Upper lobe of left lung (tissue), 6 donors: ENCODE measurements at regions not wholly inside any gene's neighbourhood (a gene's known extent, or its start where the extent isn't known, plus 50 kb on each side); places are given as distances from the start of the nearest gene placed in this dataset.

ENCODE experiments used
- ATAC-seq, 2 donors: fragments of 200-7000 bp; cut with Tn5 transposase; one replicate each; pipeline ENCODE4 v1.9.1; 2022; ENCODE audit warnings: mild to moderate bottlenecking in 2 of 2, moderate library complexity in 2 of 2; ENCODE audit not compliant: low FRiP score in 2 of 2
- DNase-seq, 2 donors: peaks; one replicate each; pipeline ENCODE4 v3.0.0-alpha.2; 2019 to 2020
- H3K27ac ChIP-seq, 4 donors: fragments of 200-600 bp; sonication (generic); one replicate each; pipeline ENCODE4 v1.5.1; 2016 to 2019
- H3K27me3 ChIP-seq, 4 donors: fragments of 200-600 bp; sonication (generic); one replicate each; pipeline ENCODE4 v1.5.1; 2017 to 2019
- H3K36me3 ChIP-seq, 4 donors: fragments of 200-600 bp; sonication (generic); one replicate each; pipeline ENCODE4 v1.5.1; 2016 to 2019
- H3K4me1 ChIP-seq, 4 donors: fragments of 200-600 bp; sonication (generic); one replicate each; pipeline ENCODE4 v1.5.1; 2018 to 2019
- H3K4me3 ChIP-seq, 4 donors: fragments of 200-600 bp; sonication (generic); one replicate each; pipeline ENCODE4 v1.5.1; 2017 to 2019; ENCODE audit warnings: mild to moderate bottlenecking in 2 of 4, moderate library complexity in 1 of 4
- H3K9me3 ChIP-seq, 4 donors: fragments of 200-600 bp; sonication (generic); one replicate each; pipeline ENCODE4 v1.5.1; 2018 to 2019
- CTCF ChIP-seq, 6 experiments: fragments of 450-650 bp in 4 of 6; fragments of 200-600 bp in 2 of 6; sonication (generic) in 2 of 6; IDR thresholded peaks; one replicate each; pipeline ENCODE4 v1.5.1; 2016 to 2019; ENCODE audit warnings: antibody characterized with exemption in 6 of 6
- EP300 ChIP-seq, 4 donors: sonication (generic); formaldehyde crosslinking; IDR thresholded peaks; one replicate each; pipeline ENCODE4 v1.5.1; 2017; ENCODE audit warnings: antibody characterized with exemption in 4 of 4, control low read depth in 2 of 4
- POLR2A ChIP-seq, 4 donors: fragments of 450-650 bp; IDR thresholded peaks; one replicate each; pipeline ENCODE4 v1.5.1; 2016 to 2017; ENCODE audit warnings: antibody characterized with exemption in 4 of 4, mild to moderate bottlenecking in 2 of 4
- POLR2AphosphoS5 ChIP-seq, 2 donors: sonication (generic); formaldehyde crosslinking; IDR thresholded peaks; one replicate each; pipeline ENCODE4 v1.5.1; 2017; ENCODE audit warnings: antibody characterized with exemption in 2 of 2
- WGBS, 2 donors: methylation state at CpG; one replicate each; pipeline ENCODE4 v1.1.5; 2017 to 2018; 5-methylcytosine and 5-hydroxymethylcytosine counted together
- donor health status: DM: no; HTN: no; CAD: no; lungs with moderate emphysema.
- donor health status: DM: no; HTN: yes; CAD: no; lungs with severe emphysema.

- H3K9me3 ChIP-seq, result no peaks in the 10 kb centered on the region
- ATAC-seq (no peak), DNase-seq (no peak)
- no peak for TF ChIP-seq POLR2A (IDR thresholded peaks at IDR 0.05)
- no peak for TF ChIP-seq POLR2AphosphoS5 (IDR thresholded peaks at IDR 0.05)
- no peak for TF ChIP-seq CTCF (IDR thresholded peaks at IDR 0.05)
- TF ChIP-seq EP300 (IDR thresholded peaks at IDR 0.05), result no peak
- no peak overlapping the region for H3K27ac ChIP-seq
- H3K4me1 ChIP-seq, result no peaks in the 10 kb centered on the region
- H3K4me3 ChIP-seq, result no peak overlapping the region
- H3K36me3 ChIP-seq, result no peaks in the 10 kb centered on the region
- WGBS, 2 donors, result 42 to 47% methylated on average over 5 of the region's 5 CpGs
- H3K27me3 ChIP-seq, result no peaks in the 10 kb centered on the region
These were observed 73.0 kb upstream of the GPR45 start for GRCh38 chr2:105168543-105168942.

GRCh38 chr2:105175231-105175630, 66.3 kb upstream of the GPR45 start:
- Histone ChIP-seq H3K4me3 (no peak overlapping the region), H3K27ac (no peak overlapping the region), H3K27me3 (no peaks in the 10 kb centered on the region), H3K9me3 (no peaks in the 10 kb centered on the region), H3K4me1 (peaks cover 0 to 25% (median 8%) of the 10 kb centered on the region in 4 donors), H3K36me3 (no peaks in the 10 kb centered on the region)
- DNase-seq (no peak), ATAC-seq (no peak)
- WGBS, 2 donors, result 6 to 10% methylated on average over 4 of the region's 4 CpGs
- no peak for TF ChIP-seq POLR2A (IDR thresholded peaks at IDR 0.05)
- TF ChIP-seq CTCF (IDR thresholded peaks at IDR 0.05), result no peak
- no peak for TF ChIP-seq POLR2AphosphoS5 (IDR thresholded peaks at IDR 0.05)
- TF ChIP-seq EP300 (IDR thresholded peaks at IDR 0.05), result no peak

GRCh38 chr2:105176429-105176828, 65.1 kb upstream of the GPR45 start:
- Histone ChIP-seq H3K36me3 (no peaks in the 10 kb centered on the region), H3K9me3 (no peaks in the 10 kb centered on the region), H3K4me1 (peaks cover 0 to 25% (median 8%) of the 10 kb centered on the region in 4 donors), H3K27me3 (no peaks in the 10 kb centered on the region), H3K27ac (no peak overlapping the region), H3K4me3 (no peak overlapping the region)
- WGBS, 2 donors, result 39 to 54% methylated on average over 10 of the region's 10 CpGs
- ATAC-seq (peak; percentile 33 to 73), DNase-seq (peak in 1 of 2 donors; percentile 47)
- TF ChIP-seq EP300 (IDR thresholded peaks at IDR 0.05), result no peak
- TF ChIP-seq POLR2A (IDR thresholded peaks at IDR 0.05), result no peak
- TF ChIP-seq CTCF (IDR thresholded peaks at IDR 0.05), result no peak
- no peak for TF ChIP-seq POLR2AphosphoS5 (IDR thresholded peaks at IDR 0.05)

- no peaks in the 10 kb centered on the region for H3K36me3 ChIP-seq
- no peak overlapping the region for H3K27ac ChIP-seq
- DNase-seq (no peak), ATAC-seq (no peak)
- 38 to 43% methylated on average over 2 of the region's 2 CpGs for WGBS, 2 donors
- H3K9me3 ChIP-seq, result no peaks in the 10 kb centered on the region
- no peak for TF ChIP-seq POLR2AphosphoS5 (IDR thresholded peaks at IDR 0.05)
- no peak for TF ChIP-seq POLR2A (IDR thresholded peaks at IDR 0.05)
- no peak for TF ChIP-seq CTCF (IDR thresholded peaks at IDR 0.05)
- TF ChIP-seq EP300 (IDR thresholded peaks at IDR 0.05), result no peak
- H3K27me3 ChIP-seq, result no peaks in the 10 kb centered on the region
- H3K4me1 ChIP-seq, result peaks cover 0 to 25% (median 8%) of the 10 kb centered on the region in 4 donors
- no peak overlapping the region for H3K4me3 ChIP-seq
These were observed 64.5 kb upstream of the GPR45 start for GRCh38 chr2:105177008-105177407.

GRCh38 chr2:105177536-105178254, 63.8 kb upstream of the GPR45 start:
- TF ChIP-seq POLR2AphosphoS5 (IDR thresholded peaks at IDR 0.05), result no peak
- TF ChIP-seq CTCF (IDR thresholded peaks at IDR 0.05), result no peak
- Histone ChIP-seq H3K4me1 (peaks cover 0 to 25% (median 8%) of the 10 kb centered on the region in 4 donors), H3K36me3 (no peaks in the 10 kb centered on the region), H3K27ac (no peak overlapping the region), H3K9me3 (no peaks in the 10 kb centered on the region), H3K27me3 (no peaks in the 10 kb centered on the region), H3K4me3 (no peak overlapping the region)
- ATAC-seq (no peak), DNase-seq (peak in 1 of 2 donors; percentile 23)
- 58 to 66% methylated on average over 11 to 12 of the region's 12 CpGs for whole genome bisulfite sequencing, 2 donors
